ENCODE measurements at regions not wholly inside any gene's neighbourhood (a gene's known extent, or its start where the extent isn't known, plus 50 kb on each side); places are given as distances from the start of the nearest gene placed in this dataset.
"Not testable (repeated sequence)": the region's sequence is repeated elsewhere in the genome, so short reads cannot be mapped to it uniquely, and the experiment has no call there.

DNA sequence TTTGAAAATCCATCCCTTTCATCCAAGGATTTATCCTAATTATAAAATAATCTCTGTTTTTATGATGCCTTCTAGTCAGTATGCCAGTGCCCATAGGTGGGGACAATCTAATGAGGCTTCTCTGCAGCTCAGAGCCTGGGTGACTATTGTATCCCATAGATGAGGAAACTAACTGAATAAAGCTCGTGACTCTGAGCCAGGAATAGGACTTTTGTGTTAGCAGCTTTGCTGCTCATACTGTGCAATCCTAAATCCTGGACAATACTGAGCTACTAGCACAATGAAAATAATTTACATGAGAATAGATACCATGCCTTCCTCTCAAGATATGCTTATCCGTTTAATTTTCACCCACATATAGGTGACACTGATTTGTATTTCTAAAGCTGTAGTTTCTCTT, 443.0 kb downstream of the PLK2 start:
- DNase-seq (ENCODE audit: low spot score) = no peak

DNA sequence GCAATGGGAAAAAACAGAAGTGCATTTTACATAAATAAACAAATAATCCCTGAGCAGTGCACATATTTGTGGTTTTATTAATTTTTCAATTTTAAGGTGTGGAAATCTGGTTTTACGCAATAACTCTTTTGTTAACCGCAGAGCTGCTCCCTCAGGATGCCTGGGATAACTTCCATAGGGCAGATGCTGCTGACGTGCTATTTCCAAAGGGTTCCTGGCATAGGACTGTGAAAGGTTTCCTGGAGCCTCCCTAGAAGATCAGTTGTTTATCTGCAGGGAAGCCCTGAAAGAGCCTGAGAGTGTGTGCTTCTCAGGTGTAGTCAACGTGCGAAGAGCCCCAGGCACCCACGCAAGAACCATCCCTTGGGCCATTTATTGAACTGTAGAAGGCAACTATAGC, 443.5 kb downstream of the PLK2 start:
- no peak for DNase-seq (ENCODE audit: low spot score)

DNA sequence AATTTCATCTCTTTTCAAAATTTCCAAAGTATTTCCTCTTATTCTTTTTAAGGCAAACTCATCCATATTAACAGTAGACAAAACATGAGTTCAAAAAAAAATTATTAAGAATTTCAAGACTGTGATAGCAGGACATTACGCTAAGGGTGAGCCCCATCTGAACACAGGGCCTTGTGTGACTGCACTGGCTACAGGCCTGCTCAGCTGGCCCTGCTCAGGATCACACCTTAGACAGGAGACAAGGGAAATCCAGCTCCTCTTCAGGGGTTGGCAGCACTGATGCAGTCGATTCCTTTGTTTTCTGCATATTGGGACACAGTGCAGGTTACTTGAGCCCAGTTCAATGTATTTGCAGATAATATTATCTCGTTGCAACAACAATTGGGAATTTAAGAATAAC, 444.7 kb downstream of the PLK2 start:
- DNase-seq (ENCODE audit: low spot score) = no peak

DNA sequence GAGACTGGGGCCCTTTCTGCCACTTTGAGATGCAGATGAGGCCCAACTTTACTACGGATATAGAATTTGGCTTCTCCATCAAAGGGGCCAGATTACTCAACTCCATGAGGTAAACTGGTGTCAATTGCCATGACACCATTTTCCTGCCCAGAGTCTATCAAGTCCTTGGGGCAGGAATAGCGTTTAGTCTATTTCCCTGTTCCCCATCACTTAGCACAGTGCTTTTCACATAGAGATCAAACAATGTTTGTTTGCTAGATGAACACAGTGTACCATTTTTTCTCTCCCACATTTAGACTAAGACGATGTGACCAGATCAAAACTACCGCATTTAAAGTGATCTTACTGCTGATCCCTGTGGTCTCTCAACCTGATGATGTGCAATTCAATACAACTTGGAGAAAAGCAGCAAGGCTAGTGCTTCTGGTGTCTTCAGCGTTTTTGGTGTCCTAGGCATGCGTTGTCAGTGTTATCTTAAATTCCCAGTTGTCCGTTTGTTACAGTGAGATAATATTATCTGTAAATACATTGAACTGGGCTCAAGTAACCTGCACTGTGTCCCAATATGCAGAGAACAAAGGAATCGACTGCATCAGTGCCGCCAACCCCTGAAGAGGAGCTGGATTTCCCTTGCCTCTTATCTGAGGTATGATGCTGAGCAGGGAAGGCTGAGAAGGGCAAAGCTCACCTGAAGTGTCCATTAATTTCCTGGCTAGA, 446.2 kb downstream of the PLK2 start:
- no peak for DNase-seq (ENCODE audit: low spot score)

DNA sequence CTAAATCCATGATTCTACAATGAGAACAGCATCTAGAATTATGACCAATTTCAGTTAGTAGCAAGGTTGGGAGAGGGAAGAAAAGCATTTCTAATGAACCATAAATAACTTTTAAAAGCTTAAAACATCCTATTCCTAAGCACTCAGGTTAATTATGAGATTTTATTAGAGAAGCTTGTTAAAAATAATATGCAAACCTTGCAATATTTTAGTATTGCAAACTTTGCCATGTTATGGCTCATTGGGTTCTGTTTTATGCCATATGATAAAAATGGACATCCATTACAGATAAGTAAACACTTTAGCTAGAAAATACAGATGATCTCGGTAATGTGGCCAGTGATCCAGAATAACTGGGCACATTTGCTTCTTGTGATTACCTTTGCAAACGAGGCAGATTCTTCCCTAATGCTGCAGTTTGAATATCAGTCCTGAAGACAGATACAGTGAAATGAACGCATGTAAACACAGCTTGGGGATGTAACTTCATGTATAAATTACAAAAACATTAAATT, 447.0 kb downstream of the PLK2 start:
- DNase-seq (ENCODE audit: low spot score) = no peak

DNA sequence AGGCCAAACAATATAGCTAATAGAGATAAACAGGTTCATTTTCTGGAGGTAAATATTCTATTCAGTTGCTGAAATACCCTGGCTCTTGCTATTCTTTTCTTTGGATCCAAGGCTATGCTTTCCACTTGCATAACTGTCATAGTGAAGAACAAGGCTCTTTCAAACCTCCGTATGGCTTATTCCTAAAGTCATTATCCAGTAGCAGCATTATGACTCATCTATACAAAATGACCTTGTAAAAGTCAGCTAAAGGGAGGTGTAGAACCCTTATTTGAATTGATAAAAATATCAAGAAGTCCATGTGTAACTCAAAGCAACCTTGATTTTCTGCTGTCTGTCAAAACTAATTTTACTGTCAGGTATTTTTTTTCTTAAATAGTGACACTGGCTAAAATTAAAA, 447.8 kb downstream of the PLK2 start:
- no peak for DNase-seq (ENCODE audit: low spot score)

- no peak for DNase-seq (ENCODE audit: low spot score)
Observed at GRCh38 chr5:58011301-58011700, 448.6 kb downstream of the PLK2 start.

- DNase-seq (ENCODE audit: low spot score) = no peak
Observed at GRCh38 chr5:58009754-58010153, 450.1 kb downstream of the PLK2 start.

GRCh38 chr5:58002323-58002722, 457.6 kb downstream of the PLK2 start:
- DNase-seq (ENCODE audit: low spot score) = no peak

DNA sequence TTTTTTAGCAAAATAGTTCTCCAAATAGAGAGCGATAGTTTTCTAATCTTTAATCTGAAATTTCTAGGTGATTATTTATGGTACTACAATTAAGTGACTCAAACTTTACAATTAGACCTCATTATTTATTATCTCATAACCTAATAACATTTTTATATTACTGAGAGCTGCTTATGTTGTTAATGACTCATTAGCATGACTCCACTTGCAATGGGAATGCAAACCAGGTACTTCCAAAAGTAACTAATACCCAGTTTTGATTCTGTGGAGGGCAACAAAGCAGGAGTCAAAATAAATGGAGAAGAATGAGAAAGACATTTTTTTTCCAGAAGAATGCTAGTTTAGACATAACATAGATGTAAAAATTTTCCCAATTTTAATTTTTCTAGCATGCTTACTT, 466.0 kb downstream of the PLK2 start:
- no peak for DNase-seq (ENCODE audit: low spot score)

GRCh38 chr5:57989378-57989777, 470.5 kb downstream of the PLK2 start:
- DNase-seq (ENCODE audit: low spot score) = no peak

DNA sequence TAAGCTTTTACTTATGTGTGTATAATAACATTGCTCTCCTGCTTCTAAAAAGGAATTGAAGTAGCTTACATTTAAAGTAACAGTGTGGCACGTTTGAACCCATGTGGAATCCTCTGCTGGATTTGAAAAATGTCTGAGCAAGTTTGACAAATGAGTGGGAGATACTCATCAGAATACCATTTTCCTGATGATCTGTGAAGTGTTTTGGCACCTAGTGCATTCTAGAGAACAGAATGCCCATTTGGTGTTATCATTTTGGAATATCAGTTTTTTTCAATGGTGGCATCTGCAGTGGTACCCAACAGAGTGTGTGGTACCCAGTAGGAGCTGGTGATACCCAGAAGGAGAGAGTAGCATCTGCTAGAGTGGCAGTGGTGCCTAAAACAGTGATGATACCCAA, 471.1 kb downstream of the PLK2 start:
- no peak for DNase-seq (ENCODE audit: low spot score)

GRCh38 chr5:57987552-57987951, 472.3 kb downstream of the PLK2 start:
- no peak for DNase-seq (ENCODE audit: low spot score)

- DNase-seq (ENCODE audit: low spot score) = no peak
Observed at GRCh38 chr5:57986761-57987341, 473.0 kb downstream of the PLK2 start.

GRCh38 chr5:57983426-57983825, 476.5 kb downstream of the PLK2 start:
- DNase-seq (ENCODE audit: low spot score) = no peak

DNA sequence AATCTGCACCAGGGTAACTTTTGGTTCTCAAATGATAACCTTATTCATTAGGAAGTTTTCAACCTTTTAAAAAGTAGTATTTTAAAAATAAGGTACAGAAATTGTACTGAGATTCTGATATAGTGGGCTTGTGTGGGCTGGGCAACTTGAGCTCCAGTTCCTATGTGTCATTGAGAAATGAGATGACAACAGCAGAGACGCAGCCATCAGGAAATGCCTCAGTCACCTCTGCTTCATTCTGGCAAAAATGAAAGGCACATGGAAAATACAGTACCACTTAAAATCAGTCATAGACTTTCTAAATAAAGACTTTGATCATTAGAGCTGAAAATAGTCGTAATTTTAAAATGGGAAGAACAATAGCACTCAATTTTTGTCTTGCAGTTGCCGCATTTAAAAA, 480.2 kb downstream of the PLK2 start:
- no peak for DNase-seq (ENCODE audit: low spot score)

GRCh38 chr5:57976506-57976905, 483.4 kb downstream of the PLK2 start:
- no peak for DNase-seq (ENCODE audit: low spot score)

DNA sequence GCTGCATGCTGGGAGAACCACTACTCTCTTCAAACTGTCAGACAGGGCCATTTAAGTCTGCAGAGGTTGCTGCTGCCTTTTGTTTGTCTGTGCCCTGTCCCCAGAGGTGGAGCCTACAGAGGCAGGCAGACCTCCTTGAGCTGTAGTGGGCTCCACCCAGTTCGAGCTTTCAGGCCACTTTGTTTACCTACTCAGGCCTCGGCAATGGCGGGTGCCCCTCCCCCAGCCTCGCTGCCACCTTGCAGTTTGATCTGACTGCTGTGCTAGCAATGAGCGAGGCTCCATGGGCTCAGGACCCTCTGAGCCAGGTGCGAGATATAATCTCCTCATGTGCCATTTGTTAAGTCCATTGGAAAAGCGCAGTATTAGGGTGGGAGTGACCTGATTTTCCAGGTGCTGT, 487.8 kb downstream of the PLK2 start:
- not testable (repeated sequence) for DNase-seq (ENCODE audit: low spot score)

DNA sequence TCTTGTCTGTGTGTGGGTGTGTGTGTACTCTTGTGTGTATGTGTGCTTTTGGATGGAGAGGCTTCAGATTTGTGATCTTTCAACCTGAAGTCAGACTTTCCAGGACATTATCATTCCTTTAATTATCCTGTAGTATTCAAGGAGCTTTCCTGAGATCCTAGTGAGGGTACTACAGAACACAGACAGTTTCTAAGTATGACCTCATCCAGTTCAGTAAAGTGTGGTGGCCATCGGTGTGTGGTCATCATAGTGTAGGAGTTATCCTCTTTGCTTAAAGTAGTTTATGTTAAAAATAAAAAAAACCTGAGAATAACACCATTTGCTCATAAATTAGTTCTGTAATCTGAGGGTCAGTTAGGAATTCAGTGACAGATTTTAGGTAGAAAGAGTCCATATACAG, 478.0 kb upstream of the ACTBL2 start:
- no peak for DNase-seq (ENCODE audit: low spot score)

DNA sequence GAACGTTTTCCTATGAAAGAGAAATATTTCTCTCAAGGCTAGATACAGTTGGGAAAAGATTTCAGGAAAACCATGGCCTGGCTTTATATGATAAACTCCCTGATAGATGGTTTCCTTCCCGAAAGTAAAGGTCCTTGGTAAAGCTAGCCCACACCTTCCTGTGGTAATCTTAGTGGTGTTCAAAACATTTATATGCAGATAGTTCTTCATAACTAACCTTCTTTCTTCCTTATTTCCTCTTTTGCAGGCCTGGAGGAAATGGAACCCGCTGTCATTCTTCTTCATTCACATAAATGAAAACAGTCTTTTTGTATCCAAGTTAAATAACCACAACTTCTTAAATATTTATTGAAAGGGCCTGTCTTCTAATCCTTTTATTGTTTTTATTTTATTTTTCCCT, 474.0 kb upstream of the ACTBL2 start:
- DNase-seq (ENCODE audit: low spot score) = no peak

- DNase-seq (ENCODE audit: low spot score) = no peak
Observed at GRCh38 chr5:57955511-57955910, 472.9 kb upstream of the ACTBL2 start.

- DNase-seq (ENCODE audit: low spot score) = no peak
Observed at GRCh38 chr5:57953792-57954191, 471.2 kb upstream of the ACTBL2 start.

DNA sequence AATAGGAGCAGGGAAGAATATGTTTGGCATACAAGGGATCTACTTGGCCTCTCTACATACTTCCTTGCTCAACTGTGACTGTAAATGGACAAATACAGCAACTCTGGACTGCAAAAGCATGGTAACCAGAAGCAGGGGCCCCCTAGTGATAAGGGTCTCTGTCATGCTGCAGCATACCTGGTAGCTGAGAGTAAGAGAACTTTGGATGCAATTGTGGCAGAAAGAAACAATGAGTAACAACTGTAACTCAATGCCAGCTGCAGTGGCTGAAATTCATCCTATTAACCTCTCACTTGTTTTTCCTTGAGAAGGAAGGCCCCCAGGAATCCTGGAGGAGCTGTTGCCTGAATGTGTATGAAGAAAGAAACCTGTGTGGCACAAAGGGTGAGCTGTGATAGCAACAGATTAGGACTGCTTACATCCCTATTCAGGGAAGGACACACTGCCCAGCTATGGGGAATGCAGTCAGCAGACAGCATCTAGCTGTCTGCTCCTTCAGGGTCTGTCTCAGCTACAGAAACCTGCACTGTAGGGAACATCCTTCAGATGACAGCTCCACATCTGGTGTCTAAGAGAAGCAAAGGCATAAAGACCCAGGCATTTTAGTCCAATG, 468.1 kb upstream of the ACTBL2 start:
- no peak for DNase-seq (ENCODE audit: low spot score)

GRCh38 chr5:57948091-57948490, 465.5 kb upstream of the ACTBL2 start:
- DNase-seq (ENCODE audit: low spot score) = no peak
